HEK293T (cell line): ENCODE measurements at regions not wholly inside any gene's neighbourhood (a gene's known extent, or its start where the extent isn't known, plus 50 kb on each side); places are given as distances from the start of the nearest gene placed in this dataset.

Experiments
- CTCF ChIA-PET: fragments of 350-600 bp; formaldehyde crosslinking; extraction: SDS; loops from one replicate; lab custom pipeline; 2021; ENCODE audit warnings: antibody characterized with exemption, inconsistent platforms; lab: Yijun Ruan, JAX
- POLR2A ChIA-PET: fragments of 350-600 bp; formaldehyde crosslinking; extraction: SDS; loops from one replicate; lab custom pipeline; 2020; ENCODE audit warnings: antibody characterized with exemption, inconsistent platforms; lab: Yijun Ruan, JAX
- DNase-seq: peaks from one replicate; pipeline ENCODE4 v3.0.0; 2012; ENCODE audit warnings: mixed read lengths; ENCODE audit errors: extremely low spot score
- ARNT ChIP-seq: fragments of 450-650 bp; IDR thresholded peaks from 2 replicates; pipeline ENCODE4 v1.6.1; 2017; ENCODE audit warnings: mild to moderate bottlenecking
- BHLHE40 ChIP-seq: fragments of 450-650 bp; IDR thresholded peaks from 2 replicates; pipeline ENCODE4 v1.6.1; 2016; ENCODE audit warnings: mild to moderate bottlenecking, moderate library complexity, borderline replicate concordance
- CTBP1 ChIP-seq: fragments of 450-650 bp; IDR thresholded peaks from 2 replicates; pipeline ENCODE4 v1.6.1; 2016; ENCODE audit warnings: borderline replicate concordance
- ELF4 ChIP-seq: fragments of 450-650 bp; IDR thresholded peaks from 2 replicates; pipeline ENCODE4 v1.6.1; 2017; ENCODE audit warnings: antibody characterized with exemption
- FOXA1 ChIP-seq: fragments of 450-650 bp; IDR thresholded peaks from 2 replicates; pipeline ENCODE4 v1.6.1; 2016; ENCODE audit warnings: mild to moderate bottlenecking
- FOXK2 ChIP-seq: fragments of 450-650 bp; IDR thresholded peaks from 2 replicates; pipeline ENCODE4 v1.6.1; 2016; ENCODE audit warnings: mild to moderate bottlenecking
- FOXM1 ChIP-seq: fragments of 450-650 bp; IDR thresholded peaks from 2 replicates; pipeline ENCODE4 v1.6.1; 2017; ENCODE audit warnings: mild to moderate bottlenecking, borderline replicate concordance
- HDGF ChIP-seq: fragments of 450-650 bp; IDR thresholded peaks from 2 replicates; pipeline ENCODE4 v1.6.1; 2017; ENCODE audit warnings: antibody characterized with exemption, borderline replicate concordance
- L3MBTL2 ChIP-seq: fragments of 450-650 bp; conservative IDR thresholded peaks from 2 replicates; pipeline ENCODE4 v1.6.1; 2016; ENCODE audit warnings: mild to moderate bottlenecking
- LEF1 ChIP-seq: fragments of 450-650 bp; IDR thresholded peaks from 2 replicates; pipeline ENCODE4 v1.6.1; 2017; ENCODE audit warnings: mild to moderate bottlenecking, borderline replicate concordance
- NFRKB ChIP-seq: fragments of 450-650 bp; IDR thresholded peaks from 2 replicates; pipeline ENCODE4 v1.6.1; 2016; ENCODE audit warnings: mild to moderate bottlenecking, moderate library complexity
- SP1 ChIP-seq: fragments of 450-650 bp; IDR thresholded peaks from 2 replicates; pipeline ENCODE4 v1.6.1; 2017
- SUZ12 ChIP-seq: fragments of 450-650 bp; IDR thresholded peaks from 2 replicates; pipeline ENCODE4 v1.6.1; 2016; ENCODE audit warnings: mild to moderate bottlenecking
- TARDBP ChIP-seq: fragments of 450-650 bp; IDR thresholded peaks from 2 replicates; pipeline ENCODE4 v1.6.1; 2016
- ZNF384 ChIP-seq: fragments of 450-650 bp; IDR thresholded peaks from 2 replicates; pipeline ENCODE4 v1.6.1; 2016
- TF ChIP-seq, protein P1 (sequence below): fragments of 450-650 bp; IDR thresholded peaks from 2 replicates; pipeline ENCODE4 v1.6.1; 2016

DNA sequence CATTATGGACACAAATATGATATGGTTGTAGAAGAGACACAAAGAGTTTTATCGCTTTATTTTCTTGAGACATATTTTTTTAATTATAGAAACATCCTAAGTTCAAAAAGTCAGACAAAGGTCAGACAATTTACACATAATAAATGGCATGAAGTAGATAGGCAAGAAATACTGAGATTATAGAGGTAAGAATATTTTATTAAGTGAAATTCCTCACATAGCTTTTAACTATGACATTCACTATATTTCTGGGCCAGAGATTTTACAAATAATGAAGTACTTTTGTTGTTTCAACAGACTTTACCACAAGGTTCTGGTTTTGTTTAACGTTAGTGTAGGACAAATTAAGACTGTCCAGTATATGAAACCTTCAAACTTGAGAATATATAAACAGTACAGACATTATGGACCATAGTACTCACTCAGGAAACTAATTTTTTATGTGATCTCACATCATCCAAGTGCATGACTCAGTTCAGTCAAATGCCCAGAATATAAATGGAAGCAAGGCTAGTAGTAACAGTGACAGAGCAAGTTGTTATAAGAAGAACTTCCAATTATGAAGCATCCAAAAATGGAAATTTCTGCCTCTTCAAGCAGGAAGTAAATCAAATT, 394.8 kb downstream of the KCNJ2 start:
- ChIA-PET POLR2A (no interaction called here), CTCF (no interaction called here)
- no peak for DNase-seq
- TF ChIP-seq LEF1 (no peak), TARDBP (no peak), FOXK2 (no peak), SUZ12 (no peak), HDGF (no peak)
- TF ChIP-seq, protein P1, sequence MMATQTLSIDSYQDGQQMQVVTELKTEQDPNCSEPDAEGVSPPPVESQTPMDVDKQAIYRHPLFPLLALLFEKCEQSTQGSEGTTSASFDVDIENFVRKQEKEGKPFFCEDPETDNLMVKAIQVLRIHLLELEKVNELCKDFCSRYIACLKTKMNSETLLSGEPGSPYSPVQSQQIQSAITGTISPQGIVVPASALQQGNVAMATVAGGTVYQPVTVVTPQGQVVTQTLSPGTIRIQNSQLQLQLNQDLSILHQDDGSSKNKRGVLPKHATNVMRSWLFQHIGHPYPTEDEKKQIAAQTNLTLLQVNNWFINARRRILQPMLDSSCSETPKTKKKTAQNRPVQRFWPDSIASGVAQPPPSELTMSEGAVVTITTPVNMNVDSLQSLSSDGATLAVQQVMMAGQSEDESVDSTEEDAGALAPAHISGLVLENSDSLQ = no peak

DNA sequence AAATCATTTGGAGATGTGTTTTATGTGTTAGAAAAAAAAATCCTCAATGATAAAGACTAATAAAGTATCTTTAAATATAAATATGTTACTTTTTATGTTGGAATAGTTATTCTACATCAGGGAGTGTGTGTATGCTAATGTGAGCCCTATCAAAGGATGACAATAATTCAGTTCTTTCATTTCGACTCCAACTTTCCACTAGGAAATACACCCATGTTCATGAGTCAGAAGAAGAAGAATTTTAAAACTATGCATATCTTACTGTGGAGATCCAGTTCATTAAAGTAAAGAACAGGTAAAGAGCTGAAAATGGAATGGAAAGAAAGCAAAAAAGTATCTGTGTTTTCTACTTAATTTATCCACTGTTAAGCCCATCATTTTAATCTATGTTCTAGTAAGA, 399.8 kb downstream of the KCNJ2 start:
- POLR2A ChIA-PET = no interaction called here

DNA sequence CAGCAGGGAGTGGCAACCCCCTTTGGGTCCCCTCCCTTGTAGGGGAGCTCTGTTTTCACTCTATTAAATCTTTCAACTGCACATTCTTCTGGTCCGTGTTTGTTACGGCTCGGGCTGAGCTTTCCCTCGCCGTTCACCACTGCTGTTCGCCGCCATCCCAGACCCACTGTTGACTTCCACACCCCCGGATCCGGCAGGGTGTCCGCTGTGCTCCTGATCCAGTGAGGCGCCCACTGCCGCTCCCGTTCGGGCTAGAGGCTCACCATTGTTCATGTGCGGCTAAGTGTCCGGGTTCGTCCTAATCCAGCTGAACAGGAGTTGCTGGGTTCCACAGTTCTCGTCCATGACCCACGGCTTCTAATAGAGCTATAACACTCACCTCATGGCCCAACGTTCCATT, 408.1 kb downstream of the KCNJ2 start:
- TF ChIP-seq, protein P1 = no peak
- ChIA-PET CTCF (no interaction called here), POLR2A (no interaction called here)
- no peak for DNase-seq

More for the DNA sequence above, 399.8 kb downstream of the KCNJ2 start:
- CTCF ChIA-PET = interaction anchor here (0.8 kb wide), 1 partner anchor 37 kb away, joined by 4 read pairs; no protein-coding TSS in a partner anchor
- no peak for TF ChIP-seq SUZ12
- TF ChIP-seq HDGF = no peak
- no peak for DNase-seq

DNA sequence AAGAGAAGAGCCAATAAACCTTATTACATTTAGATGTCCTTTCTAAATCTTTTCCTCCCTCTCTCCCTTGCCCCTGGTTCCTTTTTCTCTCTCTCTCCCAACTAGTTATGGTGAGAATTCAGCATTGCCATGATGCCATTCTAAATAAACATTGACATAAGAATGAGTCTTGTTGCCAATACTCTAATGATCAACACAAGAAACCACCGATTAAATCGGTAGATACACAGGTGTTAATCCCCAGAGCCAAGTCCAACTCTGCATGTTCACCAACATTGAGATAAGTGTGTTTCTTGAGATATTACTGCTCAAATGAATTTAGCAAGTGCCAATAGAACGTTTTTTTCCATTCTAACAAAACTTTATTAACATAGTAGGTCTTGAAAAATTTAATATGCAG, 412.1 kb downstream of the KCNJ2 start:
- DNase-seq = no peak
- TF ChIP-seq SUZ12 (no peak), BHLHE40 (no peak), HDGF (no peak), FOXK2 (no peak), NFRKB (no peak), ARNT (no peak), L3MBTL2 (no peak), ZNF384 (no peak), SP1 (no peak), TARDBP (no peak), CTBP1 (no peak), ELF4 (no peak), LEF1 (no peak)
- TF ChIP-seq, protein P1 = no peak
- POLR2A ChIA-PET = no interaction called here
- CTCF ChIA-PET = no interaction called here

DNA sequence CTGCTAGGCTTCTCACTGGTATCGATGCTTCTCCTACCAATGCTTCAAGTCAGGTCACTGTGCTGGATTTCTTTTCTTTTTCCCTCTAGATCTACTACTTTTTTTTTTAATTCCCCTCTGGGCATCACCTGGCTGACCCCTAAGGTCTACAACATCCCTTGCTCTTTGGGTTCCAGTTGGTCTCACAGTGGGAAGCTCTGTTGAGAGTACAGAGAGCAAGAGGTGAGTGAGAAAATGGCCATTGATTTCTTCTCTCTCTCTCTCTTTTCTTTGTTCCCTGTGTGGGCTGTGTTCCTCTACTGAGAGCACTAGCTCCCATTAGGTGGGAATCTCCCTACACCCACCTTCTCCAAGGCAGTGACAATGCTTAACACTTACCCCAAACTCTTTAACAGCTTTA, 413.4 kb downstream of the KCNJ2 start:
- TF ChIP-seq HDGF (no peak), L3MBTL2 (no peak)
- TF ChIP-seq, protein P1 = no peak
- ChIA-PET CTCF (no interaction called here), POLR2A (no interaction called here)
- DNase-seq = no peak

DNA sequence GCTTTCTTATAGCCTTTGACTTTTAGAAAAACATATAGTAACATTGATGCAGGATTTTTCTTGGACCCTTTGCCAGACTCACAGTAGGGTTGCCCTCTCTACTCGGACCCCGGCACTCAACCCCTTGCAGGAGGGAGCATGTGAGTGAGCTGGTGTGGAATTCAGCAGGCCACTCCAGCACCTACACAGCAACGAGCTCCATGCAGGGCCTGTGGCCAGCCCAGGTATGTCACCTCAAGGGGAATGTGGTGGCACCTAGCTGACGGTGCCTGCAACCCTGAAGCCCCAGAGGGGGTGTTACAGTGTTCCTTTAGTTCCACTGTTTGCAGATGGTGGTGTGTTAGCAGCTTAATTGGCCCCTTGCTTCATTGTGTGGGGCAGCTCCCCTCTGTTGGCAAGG, 414.9 kb downstream of the KCNJ2 start:
- DNase-seq = no peak
- TF ChIP-seq SP1 (no peak), FOXA1 (no peak), CTBP1 (no peak), FOXK2 (no peak), BHLHE40 (no peak), ZNF384 (no peak), ARNT (no peak), TARDBP (no peak), L3MBTL2 (no peak), LEF1 (no peak), SUZ12 (no peak), FOXM1 (no peak), NFRKB (no peak), HDGF (no peak), ELF4 (no peak)
- TF ChIP-seq, protein P1 = no peak
- POLR2A ChIA-PET = no interaction called here
- CTCF ChIA-PET = interaction anchor here (0.8 kb wide), 1 partner anchor 20 kb away, joined by 4 read pairs; no protein-coding TSS in a partner anchor
